Osteocyte (in vitro differentiated cells): ENCODE measurements at regions not wholly inside any gene's neighbourhood (a gene's known extent, or its start where the extent isn't known, plus 50 kb on each side); places are given as distances from the start of the nearest gene placed in this dataset.

ENCODE experiments used
- DNase-seq: peaks from one replicate; pipeline ENCODE4 v3.0.0; 2021; ENCODE audit warnings: mixed read lengths; ENCODE audit not compliant: unreplicated experiment; ENCODE audit errors: extremely low spot score
- H3K27ac Mint-ChIP-seq: one replicate; pipeline ENCODE4 v1.8.0; 2021; ENCODE audit warnings: mild to moderate bottlenecking, mixed read lengths; ENCODE audit not compliant: unreplicated experiment
- H3K27me3 Mint-ChIP-seq: one replicate; pipeline ENCODE4 v1.8.0; 2021; ENCODE audit warnings: mixed read lengths; ENCODE audit not compliant: unreplicated experiment
- H3K36me3 Mint-ChIP-seq: one replicate; pipeline ENCODE4 v1.8.0; 2021; ENCODE audit warnings: mixed read lengths; ENCODE audit not compliant: unreplicated experiment
- H3K4me1 Mint-ChIP-seq: one replicate; pipeline ENCODE4 v1.8.0; 2021; ENCODE audit warnings: mixed read lengths; ENCODE audit not compliant: unreplicated experiment
- H3K4me3 Mint-ChIP-seq: one replicate; pipeline ENCODE4 v1.8.0; 2021; ENCODE audit warnings: mild to moderate bottlenecking, moderate library complexity, mixed read lengths; ENCODE audit not compliant: unreplicated experiment
- H3K9me3 Mint-ChIP-seq: one replicate; pipeline ENCODE4 v1.8.0; 2021; ENCODE audit warnings: mixed read lengths; ENCODE audit not compliant: unreplicated experiment
- CTCF ChIP-seq: fragments of 200-600 bp; sonication (generic); IDR thresholded peaks from 2 replicates; pipeline ENCODE4 v1.5.0; 2021; ENCODE audit warnings: antibody characterized with exemption, mild to moderate bottlenecking, moderate library complexity

- peak; percentile 15 for TF ChIP-seq CTCF
- Mint-ChIP-seq H3K27me3 (no peaks in the 10 kb centered on the region), H3K4me1 (no peaks in the 10 kb centered on the region), H3K9me3 (peaks cover under 1% of the 10 kb centered on the region), H3K4me3 (no peak overlapping the region), H3K27ac (no peak overlapping the region), H3K36me3 (no peaks in the 10 kb centered on the region)
- DNase-seq = no peak
These were observed 613.2 kb upstream of the NOX3 start for GRCh38 chr6:156068881-156069280.

- peaks cover 14% of the 10 kb centered on the region for H3K9me3 Mint-ChIP-seq
- no peaks in the 10 kb centered on the region for H3K36me3 Mint-ChIP-seq
- DNase-seq = no peak
- no peak overlapping the region for H3K27ac Mint-ChIP-seq
- H3K4me3 Mint-ChIP-seq = no peak overlapping the region
- H3K27me3 Mint-ChIP-seq = no peaks in the 10 kb centered on the region
- H3K4me1 Mint-ChIP-seq = no peaks in the 10 kb centered on the region
- TF ChIP-seq CTCF = no peak
These were observed 610.2 kb upstream of the NOX3 start for GRCh38 chr6:156065849-156066248.

- no peak for TF ChIP-seq CTCF
- no peaks in the 10 kb centered on the region for H3K36me3 Mint-ChIP-seq
- no peak overlapping the region for H3K27ac Mint-ChIP-seq
- no peak for DNase-seq
- no peak overlapping the region for H3K4me3 Mint-ChIP-seq
- no peaks in the 10 kb centered on the region for H3K27me3 Mint-ChIP-seq
- H3K4me1 Mint-ChIP-seq = no peaks in the 10 kb centered on the region
- peaks cover 14% of the 10 kb centered on the region for H3K9me3 Mint-ChIP-seq
These were observed 606.5 kb upstream of the NOX3 start for GRCh38 chr6:156062091-156062563.

- no peak for DNase-seq
- no peaks in the 10 kb centered on the region for H3K36me3 Mint-ChIP-seq
- H3K27me3 Mint-ChIP-seq = no peaks in the 10 kb centered on the region
- H3K4me1 Mint-ChIP-seq = no peaks in the 10 kb centered on the region
- no peak overlapping the region for H3K27ac Mint-ChIP-seq
- no peak for TF ChIP-seq CTCF
- H3K4me3 Mint-ChIP-seq = no peak overlapping the region
- peaks cover 20% of the 10 kb centered on the region for H3K9me3 Mint-ChIP-seq
These were observed 605.8 kb upstream of the NOX3 start for GRCh38 chr6:156061465-156061864.

- Mint-ChIP-seq H3K4me3 (no peak overlapping the region), H3K4me1 (no peaks in the 10 kb centered on the region), H3K36me3 (no peaks in the 10 kb centered on the region), H3K27me3 (no peaks in the 10 kb centered on the region), H3K27ac (no peak overlapping the region), H3K9me3 (peaks cover 31% of the 10 kb centered on the region)
- no peak for TF ChIP-seq CTCF
- no peak for DNase-seq
These were observed 604.4 kb upstream of the NOX3 start for GRCh38 chr6:156060013-156060412.
